HG02623 (cell line): ENCODE measurements at regions not wholly inside any gene's neighbourhood (a gene's known extent, or its start where the extent isn't known, plus 50 kb on each side); places are given as distances from the start of the nearest gene placed in this dataset.

Source experiments
- ATAC-seq: cut with Tn5 transposase; IDR thresholded peaks from one replicate; pipeline ENCODE4 v1.9.1; 2021; ENCODE audit warnings: moderate library complexity; ENCODE audit not compliant: unreplicated experiment

GRCh38 chr3:194987571-194988494, 283.1 kb downstream of the XXYLT1 start:
- ATAC-seq: no peak

- ATAC-seq: no peak
Observed at GRCh38 chr3:194988495-194989165, 282.3 kb downstream of the XXYLT1 start.

GRCh38 chr3:194989241-194989640, 281.7 kb downstream of the XXYLT1 start:
- no peak for ATAC-seq

- no peak for ATAC-seq
Observed at GRCh38 chr3:194990454-194991337, 280.3 kb downstream of the XXYLT1 start.

- no peak for ATAC-seq
Observed at GRCh38 chr3:194991338-194991654, 279.7 kb downstream of the XXYLT1 start.

GRCh38 chr3:194993896-194994295, 277.1 kb downstream of the XXYLT1 start:
- no peak for ATAC-seq

GRCh38 chr3:194994551-194994981, 276.4 kb downstream of the XXYLT1 start:
- ATAC-seq: no peak

- no peak for ATAC-seq
Observed at GRCh38 chr3:194995334-194995733, 275.6 kb downstream of the XXYLT1 start.

GRCh38 chr3:194995922-194996321, 275.0 kb downstream of the XXYLT1 start:
- no peak for ATAC-seq

- ATAC-seq: no peak
Observed at GRCh38 chr3:194996746-194997145, 274.2 kb downstream of the XXYLT1 start.

GRCh38 chr3:194998417-194998816, 272.5 kb downstream of the XXYLT1 start:
- no peak for ATAC-seq

- ATAC-seq: no peak
Observed at GRCh38 chr3:194998948-194999347, 272.0 kb downstream of the XXYLT1 start.

- ATAC-seq: no peak
Observed at GRCh38 chr3:194999491-194999890, 271.5 kb downstream of the XXYLT1 start.

GRCh38 chr3:195001261-195001660, 269.7 kb downstream of the XXYLT1 start:
- no peak for ATAC-seq

- no peak for ATAC-seq
Observed at GRCh38 chr3:195001961-195002861, 268.7 kb downstream of the XXYLT1 start.

- no peak for ATAC-seq
Observed at GRCh38 chr3:195003006-195003892, 267.7 kb downstream of the XXYLT1 start.

- no peak for ATAC-seq
Observed at GRCh38 chr3:195003893-195004289, 267.1 kb downstream of the XXYLT1 start.

GRCh38 chr3:195004512-195005250, 266.3 kb downstream of the XXYLT1 start:
- no peak for ATAC-seq

- ATAC-seq: no peak
Observed at GRCh38 chr3:195005251-195005620, 265.7 kb downstream of the XXYLT1 start.
